ENCODE measurements at regions not wholly inside any gene's neighbourhood (a gene's known extent, or its start where the extent isn't known, plus 50 kb on each side); places are given as distances from the start of the nearest gene placed in this dataset.

DNA sequence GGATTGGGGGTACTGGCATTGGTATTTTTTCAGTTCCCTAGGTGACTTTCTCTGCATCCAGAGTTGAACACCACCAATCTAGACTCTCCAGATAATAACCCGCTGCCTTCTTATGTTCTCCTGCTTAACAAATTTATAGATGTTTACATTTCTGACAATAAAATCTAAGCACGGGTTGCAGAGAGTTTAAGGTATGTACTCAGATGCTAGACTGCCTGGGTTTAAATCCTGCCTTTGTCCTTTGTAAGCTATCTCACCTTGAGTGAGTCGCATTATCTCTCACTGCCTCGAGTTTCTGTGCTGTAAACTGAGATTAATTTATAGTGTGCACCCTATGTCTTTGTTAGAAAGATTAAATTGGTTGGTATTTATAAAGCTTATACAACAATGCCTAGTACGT lies 131.4 kb upstream of the ARGLU1 start:
- H3K4me1 ChIP-seq (ENCODE audit: control insufficient read depth in 2 of 2, insufficient read depth in 2 of 2, low read length in 2 of 2), result peaks cover 0 to 10% of the 10 kb centered on the region in 2 donors
- H3K27me3 ChIP-seq (ENCODE audit: control insufficient read depth in 2 of 2, insufficient read depth in 1 of 2, low read length in 1 of 2), result no peaks in the 10 kb centered on the region
- H3K9me3 ChIP-seq (ENCODE audit: control insufficient read depth in 2 of 2, insufficient read depth in 1 of 2, low read length in 1 of 2), result no peaks in the 10 kb centered on the region
- H3K36me3 ChIP-seq (ENCODE audit: control insufficient read depth in 2 of 2, insufficient read depth in 2 of 2, low read length in 1 of 2), result no peaks in the 10 kb centered on the region
- DNase-seq (ENCODE audit: low read depth in 6 of 9, low spot score in 9 of 9), result no peak
- no peak overlapping the region for H3K27ac ChIP-seq (ENCODE audit: low read depth in 1 of 2, low read length in 1 of 2)
- 92% methylated on average over 5 of the region's 5 CpGs for WGBS
- H3K4me3 ChIP-seq (ENCODE audit: low read length in 2 of 2), result no peak overlapping the region

DNA sequence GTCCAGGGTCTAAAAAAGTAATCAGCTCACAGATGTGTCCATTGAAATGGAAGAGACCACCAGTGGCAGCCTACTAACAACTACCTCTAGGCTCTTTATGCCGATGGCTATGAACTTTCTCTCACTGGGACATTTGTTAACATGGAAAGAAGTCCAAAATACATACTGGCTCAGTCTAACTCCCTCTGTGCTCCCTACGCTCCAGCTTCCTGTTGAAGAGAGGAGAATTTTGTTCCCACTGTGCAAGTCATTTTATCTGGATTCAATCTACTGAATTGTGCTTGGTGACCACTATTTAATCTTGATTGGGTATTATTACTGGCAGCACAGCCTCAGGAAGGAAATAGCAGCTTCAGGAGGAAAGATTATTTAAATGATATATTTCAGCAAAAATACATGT lies 128.8 kb upstream of the ARGLU1 start:
- no peak for DNase-seq (ENCODE audit: low read depth in 6 of 9, low spot score in 9 of 9)
- H3K27ac ChIP-seq (ENCODE audit: low read depth in 1 of 2, low read length in 1 of 2), result no peak overlapping the region
- H3K27me3 ChIP-seq (ENCODE audit: control insufficient read depth in 2 of 2, insufficient read depth in 1 of 2, low read length in 1 of 2), result no peaks in the 10 kb centered on the region
- H3K36me3 ChIP-seq (ENCODE audit: control insufficient read depth in 2 of 2, insufficient read depth in 2 of 2, low read length in 1 of 2), result no peaks in the 10 kb centered on the region
- no peaks in the 10 kb centered on the region for H3K9me3 ChIP-seq (ENCODE audit: control insufficient read depth in 2 of 2, insufficient read depth in 1 of 2, low read length in 1 of 2)
- peaks cover 0 to 10% of the 10 kb centered on the region in 2 donors for H3K4me1 ChIP-seq (ENCODE audit: control insufficient read depth in 2 of 2, insufficient read depth in 2 of 2, low read length in 2 of 2)
- H3K4me3 ChIP-seq (ENCODE audit: low read length in 2 of 2), result no peak overlapping the region
- WGBS, result 95% methylated on average over 2 of the region's 2 CpGs

DNA sequence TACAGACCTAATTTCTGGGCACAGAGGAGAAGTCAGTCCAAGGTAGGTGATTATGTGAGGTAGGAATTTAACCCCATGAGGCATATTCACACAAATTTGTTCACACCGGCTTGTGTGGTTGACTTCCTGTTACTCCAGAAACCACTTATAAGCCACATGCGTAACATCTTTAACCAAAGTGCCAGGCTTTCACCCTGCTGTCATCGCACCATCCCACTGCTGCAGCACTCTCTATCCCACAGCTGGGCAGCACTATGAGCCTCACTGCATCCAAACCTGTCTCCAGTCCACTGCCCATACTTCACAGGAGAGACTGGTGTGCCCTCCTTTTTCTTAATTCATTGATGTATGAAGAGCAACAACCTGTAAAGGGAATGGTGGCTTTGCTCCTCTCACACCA lies 128.2 kb upstream of the ARGLU1 start:
- H3K27ac ChIP-seq (ENCODE audit: low read depth in 1 of 2, low read length in 1 of 2), result no peak overlapping the region
- H3K4me1 ChIP-seq (ENCODE audit: control insufficient read depth in 2 of 2, insufficient read depth in 2 of 2, low read length in 2 of 2), result peaks cover 0 to 10% of the 10 kb centered on the region in 2 donors
- no peak overlapping the region for H3K4me3 ChIP-seq (ENCODE audit: low read length in 2 of 2)
- H3K36me3 ChIP-seq (ENCODE audit: control insufficient read depth in 2 of 2, insufficient read depth in 2 of 2, low read length in 1 of 2), result no peaks in the 10 kb centered on the region
- 81% methylated on average over 3 of the region's 3 CpGs for WGBS
- DNase-seq (ENCODE audit: low read depth in 6 of 9, low spot score in 9 of 9), result peak in 1 of 9 donors; percentile 30
- H3K27me3 ChIP-seq (ENCODE audit: control insufficient read depth in 2 of 2, insufficient read depth in 1 of 2, low read length in 1 of 2), result no peaks in the 10 kb centered on the region
- no peaks in the 10 kb centered on the region for H3K9me3 ChIP-seq (ENCODE audit: control insufficient read depth in 2 of 2, insufficient read depth in 1 of 2, low read length in 1 of 2)

DNA sequence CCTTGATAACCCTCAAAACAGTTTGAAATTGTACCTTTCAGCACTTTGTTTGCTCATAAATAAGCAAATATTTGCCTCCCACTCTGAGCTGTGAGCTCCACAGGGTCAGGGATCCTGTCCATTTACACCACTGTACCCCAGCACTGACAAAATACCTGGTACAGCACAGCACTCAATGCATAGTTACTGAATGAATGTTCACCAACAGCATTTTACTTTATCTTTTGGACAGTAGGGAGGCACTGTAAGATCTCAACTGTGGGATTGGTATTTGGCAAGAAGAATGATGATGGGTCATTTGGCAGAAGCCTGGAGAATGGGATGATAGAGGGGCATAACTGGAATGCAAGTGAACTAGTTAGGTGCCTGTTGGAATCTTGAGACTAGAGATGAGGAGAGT lies 127.2 kb upstream of the ARGLU1 start:
- no peak overlapping the region for H3K4me3 ChIP-seq (ENCODE audit: low read length in 2 of 2)
- no peaks in the 10 kb centered on the region for H3K27me3 ChIP-seq (ENCODE audit: control insufficient read depth in 2 of 2, insufficient read depth in 1 of 2, low read length in 1 of 2)
- no peaks in the 10 kb centered on the region for H3K9me3 ChIP-seq (ENCODE audit: control insufficient read depth in 2 of 2, insufficient read depth in 1 of 2, low read length in 1 of 2)
- no peak for DNase-seq (ENCODE audit: low read depth in 6 of 9, low spot score in 9 of 9)
- no peaks in the 10 kb centered on the region for H3K36me3 ChIP-seq (ENCODE audit: control insufficient read depth in 2 of 2, insufficient read depth in 2 of 2, low read length in 1 of 2)
- H3K27ac ChIP-seq (ENCODE audit: low read depth in 1 of 2, low read length in 1 of 2), result no peak overlapping the region
- H3K4me1 ChIP-seq (ENCODE audit: control insufficient read depth in 2 of 2, insufficient read depth in 2 of 2, low read length in 2 of 2), result peaks cover 0 to 10% of the 10 kb centered on the region in 2 donors

DNA sequence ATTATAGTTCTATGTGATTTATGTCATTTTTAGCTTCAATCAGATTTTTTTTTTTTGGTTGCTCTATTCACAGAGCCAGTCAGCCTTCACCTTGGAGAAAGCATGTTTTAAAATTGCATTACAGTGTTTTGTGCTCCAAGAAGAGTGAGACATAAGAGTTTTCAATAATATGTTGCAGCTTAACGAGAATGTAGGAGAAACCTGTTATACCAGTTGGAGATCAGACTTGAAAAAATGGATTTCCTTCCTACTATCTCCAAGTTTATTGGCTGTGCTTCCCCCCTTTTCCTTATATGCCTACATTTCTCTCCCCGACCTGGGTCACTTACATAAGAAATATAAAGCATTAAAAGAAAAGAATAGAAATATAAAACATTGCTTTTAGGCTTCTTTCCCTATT lies 123.9 kb upstream of the ARGLU1 start:
- Histone ChIP-seq H3K27me3 (ENCODE audit: control insufficient read depth in 2 of 2, insufficient read depth in 1 of 2, low read length in 1 of 2) (no peaks in the 10 kb centered on the region), H3K36me3 (ENCODE audit: control insufficient read depth in 2 of 2, insufficient read depth in 2 of 2, low read length in 1 of 2) (no peaks in the 10 kb centered on the region), H3K4me3 (ENCODE audit: low read length in 2 of 2) (no peak overlapping the region), H3K27ac (ENCODE audit: low read depth in 1 of 2, low read length in 1 of 2) (no peak overlapping the region), H3K9me3 (ENCODE audit: control insufficient read depth in 2 of 2, insufficient read depth in 1 of 2, low read length in 1 of 2) (no peaks in the 10 kb centered on the region), H3K4me1 (ENCODE audit: control insufficient read depth in 2 of 2, insufficient read depth in 2 of 2, low read length in 2 of 2) (peaks cover 0 to 10% of the 10 kb centered on the region in 2 donors)
- no peak for DNase-seq (ENCODE audit: low read depth in 6 of 9, low spot score in 9 of 9)
- 59% methylated on average over 2 of the region's 2 CpGs for WGBS

DNA sequence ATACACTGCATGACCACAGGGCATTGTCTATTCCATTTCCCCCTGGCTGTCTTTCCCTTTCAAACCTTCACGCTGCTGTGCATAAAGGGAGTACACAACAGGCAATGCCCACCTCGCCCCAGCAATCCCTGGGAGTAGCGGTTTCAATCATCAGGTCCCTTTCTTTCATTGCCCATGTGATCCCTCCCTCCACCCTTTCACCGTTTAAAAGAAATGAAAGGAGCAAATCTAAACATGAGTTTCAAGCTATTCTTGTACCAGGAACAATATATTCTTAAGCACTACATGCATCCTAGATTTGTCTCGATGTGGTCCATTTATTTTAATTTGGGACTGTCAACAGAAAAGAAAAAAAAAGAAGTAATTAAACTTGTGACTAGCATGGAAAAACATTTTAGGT lies 123.4 kb upstream of the ARGLU1 start:
- no peak overlapping the region for H3K27ac ChIP-seq (ENCODE audit: low read depth in 1 of 2, low read length in 1 of 2)
- H3K4me3 ChIP-seq (ENCODE audit: low read length in 2 of 2), result no peak overlapping the region
- H3K27me3 ChIP-seq (ENCODE audit: control insufficient read depth in 2 of 2, insufficient read depth in 1 of 2, low read length in 1 of 2), result no peaks in the 10 kb centered on the region
- H3K4me1 ChIP-seq (ENCODE audit: control insufficient read depth in 2 of 2, insufficient read depth in 2 of 2, low read length in 2 of 2), result peaks cover 0 to 6% of the 10 kb centered on the region in 2 donors
- 71% methylated on average over 5 of the region's 5 CpGs for WGBS
- no peaks in the 10 kb centered on the region for H3K36me3 ChIP-seq (ENCODE audit: control insufficient read depth in 2 of 2, insufficient read depth in 2 of 2, low read length in 1 of 2)
- no peaks in the 10 kb centered on the region for H3K9me3 ChIP-seq (ENCODE audit: control insufficient read depth in 2 of 2, insufficient read depth in 1 of 2, low read length in 1 of 2)
- DNase-seq (ENCODE audit: low read depth in 6 of 9, low spot score in 9 of 9), result no peak

DNA sequence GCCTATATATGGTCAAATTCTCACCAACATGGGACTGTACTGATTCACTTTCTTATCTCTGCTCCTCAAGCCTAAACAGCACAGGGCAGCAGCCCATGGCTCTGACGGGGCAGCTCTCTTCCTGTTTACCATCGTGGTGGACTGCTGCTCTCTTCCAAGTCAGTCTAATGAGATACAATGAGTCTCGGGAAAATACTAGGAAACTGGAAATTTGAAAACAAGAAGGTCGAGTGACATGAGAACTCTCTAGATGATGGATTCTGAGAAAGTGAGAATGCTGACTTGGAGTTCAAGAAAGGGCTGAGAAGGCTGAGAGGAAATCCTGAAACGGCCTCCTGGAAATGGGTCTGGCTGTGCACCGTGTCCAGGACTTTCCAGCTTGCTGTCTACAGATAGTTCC lies 122.8 kb upstream of the ARGLU1 start:
- no peak for DNase-seq (ENCODE audit: low read depth in 6 of 9, low spot score in 9 of 9)
- Histone ChIP-seq H3K9me3 (ENCODE audit: control insufficient read depth in 2 of 2, insufficient read depth in 1 of 2, low read length in 1 of 2) (no peaks in the 10 kb centered on the region), H3K27ac (ENCODE audit: low read depth in 1 of 2, low read length in 1 of 2) (no peak overlapping the region), H3K36me3 (ENCODE audit: control insufficient read depth in 2 of 2, insufficient read depth in 2 of 2, low read length in 1 of 2) (no peaks in the 10 kb centered on the region), H3K4me3 (ENCODE audit: low read length in 2 of 2) (no peak overlapping the region), H3K4me1 (ENCODE audit: control insufficient read depth in 2 of 2, insufficient read depth in 2 of 2, low read length in 2 of 2) (peaks cover 0 to under 1% of the 10 kb centered on the region in 2 donors), H3K27me3 (ENCODE audit: control insufficient read depth in 2 of 2, insufficient read depth in 1 of 2, low read length in 1 of 2) (no peaks in the 10 kb centered on the region)
- 66% methylated on average over 6 of the region's 6 CpGs for WGBS

DNA sequence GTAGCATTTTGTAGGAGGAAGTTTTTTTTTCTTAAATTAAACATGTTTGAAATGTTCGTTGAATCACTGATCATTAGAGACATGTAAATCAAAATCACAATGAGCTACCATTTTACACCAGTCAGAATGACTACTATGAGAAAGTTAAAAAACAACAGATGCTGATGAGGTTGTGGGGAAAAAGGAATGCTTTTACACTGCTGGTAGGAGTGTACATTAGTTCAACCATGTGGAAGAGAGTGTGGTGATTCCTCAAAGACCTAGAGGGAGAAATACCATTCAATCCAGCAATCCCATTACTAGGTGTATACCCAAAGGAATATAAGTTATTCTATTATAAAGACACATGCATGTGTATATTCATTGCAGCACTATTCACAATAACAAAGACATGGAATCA lies 122.0 kb upstream of the ARGLU1 start:
- Histone ChIP-seq H3K27me3 (ENCODE audit: control insufficient read depth in 2 of 2, insufficient read depth in 1 of 2, low read length in 1 of 2) (no peaks in the 10 kb centered on the region), H3K36me3 (ENCODE audit: control insufficient read depth in 2 of 2, insufficient read depth in 2 of 2, low read length in 1 of 2) (no peaks in the 10 kb centered on the region), H3K4me1 (ENCODE audit: control insufficient read depth in 2 of 2, insufficient read depth in 2 of 2, low read length in 2 of 2) (no peaks in the 10 kb centered on the region), H3K27ac (ENCODE audit: low read depth in 1 of 2, low read length in 1 of 2) (no peak overlapping the region), H3K4me3 (ENCODE audit: low read length in 2 of 2) (no peak overlapping the region), H3K9me3 (ENCODE audit: control insufficient read depth in 2 of 2, insufficient read depth in 1 of 2, low read length in 1 of 2) (no peaks in the 10 kb centered on the region)
- DNase-seq (ENCODE audit: low read depth in 6 of 9, low spot score in 9 of 9), result no peak
- 52% methylated on average over 1 of the region's 1 CpG for WGBS

DNA sequence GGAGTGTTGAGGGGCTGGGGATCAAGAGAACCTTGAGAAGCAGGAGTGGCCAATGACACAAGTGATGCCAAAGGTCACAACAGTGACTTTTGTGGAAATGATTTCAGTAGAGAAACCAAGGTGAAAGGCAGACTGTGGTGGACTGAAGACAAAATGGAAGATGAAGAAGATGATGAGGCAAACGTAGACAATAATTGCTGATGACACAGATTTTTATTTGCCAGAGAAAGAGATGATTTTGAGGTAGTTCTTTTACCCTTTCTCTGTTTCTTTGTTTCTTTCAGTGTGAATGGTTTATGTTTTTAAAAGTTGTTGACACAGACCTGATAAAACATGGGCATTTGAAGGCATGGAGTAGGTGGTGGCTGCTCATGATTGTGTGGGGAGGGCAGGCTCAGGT lies 121.0 kb upstream of the ARGLU1 start:
- WGBS, result 84% methylated on average over 1 of the region's 1 CpG
- no peaks in the 10 kb centered on the region for H3K9me3 ChIP-seq (ENCODE audit: control insufficient read depth in 2 of 2, insufficient read depth in 1 of 2, low read length in 1 of 2)

DNA sequence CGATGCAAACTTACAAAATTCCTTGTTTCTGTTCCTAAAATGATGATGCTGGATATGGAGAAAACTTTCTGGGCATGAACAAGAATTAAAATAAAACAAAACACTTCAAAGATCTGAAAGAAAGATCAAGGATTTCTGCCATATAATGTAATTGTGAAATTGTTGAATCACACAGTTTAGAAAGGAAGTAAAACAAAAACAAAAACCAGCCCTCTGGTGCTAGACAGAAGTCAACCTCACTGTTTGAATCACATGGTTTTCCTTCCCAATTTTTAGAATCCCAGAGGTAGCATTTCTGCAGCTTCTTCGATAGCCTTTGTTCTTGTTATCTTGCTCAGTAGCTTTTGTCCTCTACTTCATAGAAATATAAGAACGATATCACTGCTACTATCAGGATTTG lies 118.2 kb upstream of the ARGLU1 start:
- DNase-seq (ENCODE audit: low read depth in 6 of 9, low spot score in 9 of 9), result no peak
- Histone ChIP-seq H3K4me3 (ENCODE audit: low read length in 2 of 2) (no peak overlapping the region), H3K27ac (ENCODE audit: low read depth in 1 of 2, low read length in 1 of 2) (no peak overlapping the region), H3K27me3 (ENCODE audit: control insufficient read depth in 2 of 2, insufficient read depth in 1 of 2, low read length in 1 of 2) (no peaks in the 10 kb centered on the region), H3K9me3 (ENCODE audit: control insufficient read depth in 2 of 2, insufficient read depth in 1 of 2, low read length in 1 of 2) (no peaks in the 10 kb centered on the region), H3K36me3 (ENCODE audit: control insufficient read depth in 2 of 2, insufficient read depth in 2 of 2, low read length in 1 of 2) (no peaks in the 10 kb centered on the region), H3K4me1 (ENCODE audit: control insufficient read depth in 2 of 2, insufficient read depth in 2 of 2, low read length in 2 of 2) (peaks cover 0 to 20% of the 10 kb centered on the region in 2 donors)
- 76% methylated on average over 3 of the region's 3 CpGs for whole genome bisulfite sequencing

More for the DNA sequence above, 121.0 kb upstream of the ARGLU1 start:
- H3K27me3 ChIP-seq (ENCODE audit: control insufficient read depth in 2 of 2, insufficient read depth in 1 of 2, low read length in 1 of 2), result no peaks in the 10 kb centered on the region
- H3K27ac ChIP-seq (ENCODE audit: low read depth in 1 of 2, low read length in 1 of 2), result no peak overlapping the region
- H3K4me3 ChIP-seq (ENCODE audit: low read length in 2 of 2), result no peak overlapping the region
- no peaks in the 10 kb centered on the region for H3K36me3 ChIP-seq (ENCODE audit: control insufficient read depth in 2 of 2, insufficient read depth in 2 of 2, low read length in 1 of 2)
- no peak for DNase-seq (ENCODE audit: low read depth in 6 of 9, low spot score in 9 of 9)
- H3K4me1 ChIP-seq (ENCODE audit: control insufficient read depth in 2 of 2, insufficient read depth in 2 of 2, low read length in 2 of 2), result peaks cover 0 to 2% of the 10 kb centered on the region in 2 donors
